ENCODE measurements at regions not wholly inside any gene's neighbourhood (a gene's known extent, or its start where the extent isn't known, plus 50 kb on each side); places are given as distances from the start of the nearest gene placed in this dataset.

DNA sequence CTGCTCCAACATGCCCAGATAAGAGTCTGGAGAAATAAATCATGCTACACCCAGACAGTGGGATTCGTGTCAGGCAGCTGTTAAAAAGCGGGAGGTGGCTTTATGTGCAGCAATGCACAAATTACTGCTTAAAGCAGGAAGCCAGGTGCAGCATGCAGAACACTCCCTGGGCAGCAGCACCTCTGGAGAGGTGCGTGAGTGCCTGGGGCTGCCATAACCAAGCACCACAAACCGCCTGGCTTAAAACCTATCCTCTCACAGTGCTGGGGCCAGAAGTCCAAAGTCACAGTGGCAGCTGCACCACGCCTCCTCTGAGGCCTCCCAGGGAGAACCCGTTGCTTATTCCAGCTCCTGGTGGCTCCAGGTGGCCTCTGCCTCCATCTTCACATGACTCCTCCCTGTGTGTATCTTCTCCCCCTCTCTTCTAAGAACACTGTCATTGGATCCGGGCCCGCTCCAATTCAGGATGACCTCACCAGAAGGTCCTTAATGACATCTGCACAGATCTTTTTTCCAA, 115.6 kb downstream of the SIK1 start:
- no peak for TF ChIP-seq POLR2A (IDR thresholded peaks at IDR 0.05)
- TF ChIP-seq, protein P1, sequence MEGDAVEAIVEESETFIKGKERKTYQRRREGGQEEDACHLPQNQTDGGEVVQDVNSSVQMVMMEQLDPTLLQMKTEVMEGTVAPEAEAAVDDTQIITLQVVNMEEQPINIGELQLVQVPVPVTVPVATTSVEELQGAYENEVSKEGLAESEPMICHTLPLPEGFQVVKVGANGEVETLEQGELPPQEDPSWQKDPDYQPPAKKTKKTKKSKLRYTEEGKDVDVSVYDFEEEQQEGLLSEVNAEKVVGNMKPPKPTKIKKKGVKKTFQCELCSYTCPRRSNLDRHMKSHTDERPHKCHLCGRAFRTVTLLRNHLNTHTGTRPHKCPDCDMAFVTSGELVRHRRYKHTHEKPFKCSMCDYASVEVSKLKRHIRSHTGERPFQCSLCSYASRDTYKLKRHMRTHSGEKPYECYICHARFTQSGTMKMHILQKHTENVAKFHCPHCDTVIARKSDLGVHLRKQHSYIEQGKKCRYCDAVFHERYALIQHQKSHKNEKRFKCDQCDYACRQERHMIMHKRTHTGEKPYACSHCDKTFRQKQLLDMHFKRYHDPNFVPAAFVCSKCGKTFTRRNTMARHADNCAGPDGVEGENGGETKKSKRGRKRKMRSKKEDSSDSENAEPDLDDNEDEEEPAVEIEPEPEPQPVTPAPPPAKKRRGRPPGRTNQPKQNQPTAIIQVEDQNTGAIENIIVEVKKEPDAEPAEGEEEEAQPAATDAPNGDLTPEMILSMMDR (IDR thresholded peaks at IDR 0.05): no peak
